Right cardiac atrium (tissue), 5 donors: ENCODE measurements at regions not wholly inside any gene's neighbourhood (a gene's known extent, or its start where the extent isn't known, plus 50 kb on each side); places are given as distances from the start of the nearest gene placed in this dataset.

Source experiments
- ATAC-seq, 2 donors: fragments of 200-7000 bp; cut with Tn5 transposase; one replicate each; pipeline versions ENCODE4 v1.8.0 to v1.9.1; 2020; ENCODE audit warnings: moderate library complexity in 2 of 2, mild to moderate bottlenecking in 1 of 2
- DNase-seq, 3 donors: peaks; one replicate each; pipeline ENCODE4 v3.0.0-alpha.2; 2020
- H3K27ac ChIP-seq: one replicate; pipeline ENCODE4 v1.5.1; 2013; ENCODE audit warnings: mild to moderate bottlenecking, low read length, control low read depth, moderate library complexity
- H3K27me3 ChIP-seq: one replicate; pipeline ENCODE4 v1.6.1; 2013; ENCODE audit not compliant: control insufficient read depth, insufficient read depth
- H3K4me1 ChIP-seq: one replicate; pipeline ENCODE4 v1.6.1; 2013; ENCODE audit warnings: low read length; ENCODE audit not compliant: control insufficient read depth, insufficient read depth
- H3K4me3 ChIP-seq: one replicate; pipeline ENCODE4 v1.5.1; 2013; ENCODE audit warnings: low read length, control low read depth
- H3K9me3 ChIP-seq: one replicate; pipeline ENCODE4 v1.6.1; 2013; ENCODE audit warnings: low read length; ENCODE audit not compliant: control insufficient read depth
- WGBS: extraction: QIAGEN DNeasy Blood & Tissue Kit; methylation state at CpG from one replicate; pipeline ENCODE4 v1.1.7; 2013; 5-methylcytosine and 5-hydroxymethylcytosine counted together
- intact Hi-C, 4 donors: fragments of 100-400 bp; cut with DNase I; formaldehyde crosslinking; loops; one replicate each; pipeline versions ENCODE4 v1.11.0 to v1.14.0; 2022 to 2023
- donor health status: healthy with polysubstance abuse.
- donor health status: DM: no; HTN: yes; CAD: no.
- donor health status: DM: no; HTN: no; CAD: no.
- donor health status: DM: no; HTN: yes; CAD: no; lungs with severe emphysema.
- donor health status: DM: yes; HTN: yes; CAD: no.

- Histone ChIP-seq H3K4me3 (no peak overlapping the region), H3K4me1 (no peaks in the 10 kb centered on the region), H3K27me3 (no peaks in the 10 kb centered on the region), H3K9me3 (no peaks in the 10 kb centered on the region), H3K27ac (no peak overlapping the region)
- intact Hi-C loops, result no loop called here
- DNase-seq (no peak), ATAC-seq (no peak)
- 76% methylated on average over 6 of the region's 6 CpGs for WGBS
Measured at GRCh38 chr3:189563853-189564563, 67.2 kb upstream of the TP63 start.

- DNase-seq (no peak), ATAC-seq (no peak)
- Histone ChIP-seq H3K27me3 (no peaks in the 10 kb centered on the region), H3K27ac (no peak overlapping the region), H3K4me1 (no peaks in the 10 kb centered on the region), H3K4me3 (no peak overlapping the region), H3K9me3 (no peaks in the 10 kb centered on the region)
- WGBS, result 70% methylated on average over 2 of the region's 2 CpGs
- intact Hi-C loops, result no loop called here
Measured at GRCh38 chr3:189566550-189567130, 64.5 kb upstream of the TP63 start.

GRCh38 chr3:189567322-189567721 is 63.9 kb upstream of the TP63 start:
- ATAC-seq, result no peak
- 81% methylated on average over 2 of the region's 2 CpGs for WGBS
- H3K27me3 ChIP-seq, result no peaks in the 10 kb centered on the region

DNA sequence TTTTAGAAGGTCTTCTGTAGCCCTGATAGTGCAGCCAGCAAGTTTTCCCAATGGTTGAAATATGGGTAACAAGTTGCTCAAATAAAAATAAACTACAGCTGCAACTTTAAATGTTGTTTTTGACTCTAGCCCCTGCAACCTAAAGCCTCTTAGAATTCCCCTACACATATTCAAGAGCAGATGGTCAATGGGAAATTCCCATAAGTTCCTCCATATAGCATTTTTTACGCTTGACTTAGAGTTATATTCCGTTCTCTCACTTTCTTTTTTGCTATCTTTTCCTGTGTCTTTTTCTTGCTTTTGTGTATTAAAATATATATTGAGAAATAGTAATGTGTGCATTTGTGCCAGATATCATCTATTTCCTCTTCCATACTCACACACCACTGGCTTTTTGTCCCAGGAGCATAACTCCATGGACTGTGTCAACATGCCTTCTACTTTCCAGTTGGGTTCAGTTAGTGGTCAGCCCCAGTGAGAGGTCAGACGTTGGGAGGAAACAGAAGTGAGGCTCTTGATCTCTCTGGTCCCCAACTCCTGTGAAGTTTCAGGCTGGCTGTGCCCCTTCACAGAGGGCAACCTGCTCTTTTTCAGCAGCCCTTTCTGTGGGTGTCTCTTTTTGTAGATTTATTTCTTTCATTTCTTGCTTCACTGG is 63.3 kb upstream of the TP63 start:
- Histone ChIP-seq H3K9me3 (no peaks in the 10 kb centered on the region), H3K27me3 (no peaks in the 10 kb centered on the region), H3K4me1 (no peaks in the 10 kb centered on the region), H3K4me3 (no peak overlapping the region), H3K27ac (no peak overlapping the region)
- intact Hi-C loops, result no loop called here
- 73% methylated on average over 3 of the region's 3 CpGs for WGBS
- DNase-seq, result no peak
- no peak for ATAC-seq

More at GRCh38 chr3:189567322-189567721, 63.9 kb upstream of the TP63 start:
- DNase-seq, result no peak
- Histone ChIP-seq H3K9me3 (no peaks in the 10 kb centered on the region), H3K4me1 (no peaks in the 10 kb centered on the region), H3K27ac (no peak overlapping the region), H3K4me3 (no peak overlapping the region)
- intact Hi-C loops, result no loop called here

GRCh38 chr3:189568961-189569360 is 62.2 kb upstream of the TP63 start:
- intact Hi-C loops, result no loop called here
- ATAC-seq, result no peak
- Histone ChIP-seq H3K27me3 (no peaks in the 10 kb centered on the region), H3K9me3 (no peaks in the 10 kb centered on the region), H3K27ac (no peak overlapping the region), H3K4me3 (no peak overlapping the region), H3K4me1 (no peaks in the 10 kb centered on the region)
- WGBS, result 59% methylated on average over 4 of the region's 4 CpGs
- DNase-seq, result no peak

DNA sequence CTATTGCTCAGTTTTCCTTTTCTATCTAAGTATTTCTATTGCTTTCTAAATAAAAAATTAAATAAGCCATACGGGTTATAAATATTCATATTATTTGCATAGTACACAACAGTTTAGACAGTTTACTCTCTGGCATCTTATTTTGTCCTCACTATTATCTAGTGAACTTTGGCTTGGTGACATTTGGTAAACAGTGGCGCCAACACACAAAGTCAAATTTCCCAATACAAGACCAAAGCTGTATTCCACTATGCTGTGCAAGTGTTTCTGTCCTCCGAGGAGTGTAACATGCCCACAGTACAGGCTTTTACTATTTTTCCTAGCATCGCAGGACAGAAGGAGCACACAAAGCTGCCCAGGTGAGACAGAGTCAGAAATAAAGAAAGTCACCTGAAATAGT is 61.7 kb upstream of the TP63 start:
- Histone ChIP-seq H3K9me3 (no peaks in the 10 kb centered on the region), H3K27ac (no peak overlapping the region), H3K4me3 (no peak overlapping the region), H3K4me1 (no peaks in the 10 kb centered on the region), H3K27me3 (no peaks in the 10 kb centered on the region)
- no peak for DNase-seq
- ATAC-seq, result no peak
- intact Hi-C loops, result no loop called here
- 95% methylated on average over 4 of the region's 4 CpGs for WGBS

DNA sequence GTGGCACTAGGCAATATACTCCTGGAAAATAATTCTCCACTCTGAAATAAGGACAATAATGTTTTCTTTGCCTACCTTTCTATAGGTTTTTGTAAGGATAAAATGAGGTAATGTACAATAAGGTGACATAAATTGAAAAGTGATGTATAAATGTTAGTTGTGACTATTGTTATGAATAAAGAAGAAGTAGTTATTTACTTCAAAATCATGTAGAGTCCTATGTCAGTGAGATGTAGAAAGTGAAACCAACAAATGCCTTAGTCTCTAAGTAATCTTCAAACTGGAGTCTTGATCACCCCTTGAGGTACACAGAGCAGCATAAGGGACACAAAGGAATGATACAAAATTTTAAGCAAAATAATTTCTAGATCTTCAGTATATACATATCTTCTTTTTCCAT is 60.3 kb upstream of the TP63 start:
- no peaks in the 10 kb centered on the region for H3K4me1 ChIP-seq
- H3K9me3 ChIP-seq, result no peaks in the 10 kb centered on the region
- no peak for ATAC-seq
- no peak for DNase-seq
- no peak overlapping the region for H3K27ac ChIP-seq
- intact Hi-C loops, result no loop called here
- no peak overlapping the region for H3K4me3 ChIP-seq
- no peaks in the 10 kb centered on the region for H3K27me3 ChIP-seq

GRCh38 chr3:189572249-189572648 is 58.9 kb upstream of the TP63 start:
- WGBS, result 95% methylated on average over 2 of the region's 2 CpGs
- DNase-seq (no peak), ATAC-seq (no peak)
- intact Hi-C loops, result no loop called here
- H3K4me1 ChIP-seq, result no peaks in the 10 kb centered on the region
- no peaks in the 10 kb centered on the region for H3K27me3 ChIP-seq
- no peak overlapping the region for H3K27ac ChIP-seq
- H3K9me3 ChIP-seq, result no peaks in the 10 kb centered on the region
- no peak overlapping the region for H3K4me3 ChIP-seq

DNA sequence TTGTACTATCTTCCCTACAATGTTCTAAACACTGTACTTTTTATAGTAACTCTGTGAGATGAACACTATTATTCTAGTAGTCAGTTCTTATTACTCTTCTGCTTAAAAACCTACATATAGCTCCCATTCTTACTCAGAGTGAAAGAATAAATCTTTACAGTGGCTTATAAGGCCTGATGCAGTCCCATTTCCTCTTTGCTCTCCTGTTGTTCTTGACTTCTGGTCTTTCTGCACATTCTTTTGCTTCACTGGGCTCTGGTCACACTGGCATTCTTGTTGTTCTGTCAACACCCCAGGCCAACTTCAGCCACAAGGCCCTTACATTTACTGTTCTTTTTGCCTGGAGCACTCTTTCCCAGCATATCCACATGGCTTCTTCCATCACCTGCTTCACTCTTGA is 58.2 kb upstream of the TP63 start:
- no peaks in the 10 kb centered on the region for H3K27me3 ChIP-seq
- intact Hi-C loops, result no loop called here
- ATAC-seq (no peak), DNase-seq (no peak)
- no peaks in the 10 kb centered on the region for H3K4me1 ChIP-seq
- no peaks in the 10 kb centered on the region for H3K9me3 ChIP-seq
- no peak overlapping the region for H3K4me3 ChIP-seq
- no peak overlapping the region for H3K27ac ChIP-seq

DNA sequence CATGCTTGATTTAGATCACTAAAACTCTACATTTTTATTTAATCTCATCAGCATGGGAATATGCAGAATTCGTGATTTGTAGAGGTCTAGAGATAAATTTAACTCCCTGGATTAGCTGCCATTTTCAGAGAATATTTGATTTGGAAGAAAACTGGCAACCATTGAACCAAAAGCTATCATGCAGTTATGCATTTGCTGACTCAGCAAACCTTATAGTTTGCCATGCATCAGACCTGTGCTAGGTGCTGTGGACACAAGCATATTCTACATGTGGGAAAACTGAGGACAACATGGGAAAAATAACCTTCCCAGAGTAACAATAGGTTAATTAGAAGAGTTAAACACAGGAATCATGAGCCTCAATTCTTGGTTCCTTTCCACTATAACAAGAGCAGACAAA is 54.7 kb upstream of the TP63 start:
- Histone ChIP-seq H3K9me3 (no peaks in the 10 kb centered on the region), H3K4me1 (no peaks in the 10 kb centered on the region), H3K27ac (no peak overlapping the region), H3K27me3 (no peaks in the 10 kb centered on the region), H3K4me3 (no peak overlapping the region)
- ATAC-seq (no peak), DNase-seq (no peak)
- intact Hi-C loops, result no loop called here
- 63% methylated on average over 1 of the region's 1 CpG for WGBS

GRCh38 chr3:189577050-189577951 is 53.9 kb upstream of the TP63 start:
- ATAC-seq (no peak), DNase-seq (no peak)
- intact Hi-C loops, result no loop called here
- H3K27ac ChIP-seq, result no peak overlapping the region
- no peaks in the 10 kb centered on the region for H3K9me3 ChIP-seq
- H3K4me1 ChIP-seq, result no peaks in the 10 kb centered on the region
- 62% methylated on average over 5 of the region's 5 CpGs for WGBS
- H3K4me3 ChIP-seq, result no peak overlapping the region
- H3K27me3 ChIP-seq, result no peaks in the 10 kb centered on the region
